ACC112 (cell line): ENCODE measurements at regions not wholly inside any gene's neighbourhood (a gene's known extent, or its start where the extent isn't known, plus 50 kb on each side); places are given as distances from the start of the nearest gene placed in this dataset.

Experiments
- H2AFZ ChIP-seq: fragments of 200-600 bp; sonication (generic); one replicate; pipeline ENCODE4 v1.6.0; 2017; ENCODE audit warnings: antibody characterized with exemption, low read length; ENCODE audit not compliant: unreplicated experiment
- H3K27ac ChIP-seq: fragments of 200-600 bp; sonication (generic); 2 replicates; pipeline ENCODE4 v1.5.1; 2014; ENCODE audit warnings: low read depth, mild to moderate bottlenecking, antibody characterized with exemption, low read length, moderate library complexity
- H3K27me3 ChIP-seq: fragments of 200-600 bp; sonication (generic); 2 replicates; pipeline ENCODE4 v1.6.1; 2014; ENCODE audit warnings: mild to moderate bottlenecking, antibody characterized with exemption, low read length, moderate library complexity, mixed read lengths; ENCODE audit not compliant: insufficient read depth
- H3K36me3 ChIP-seq: fragments of 200-600 bp; sonication (generic); 2 replicates; pipeline ENCODE4 v1.6.1; 2016; ENCODE audit warnings: mild to moderate bottlenecking, antibody characterized with exemption, low read length, moderate library complexity, mixed read lengths; ENCODE audit not compliant: insufficient read depth
- H3K4me1 ChIP-seq: fragments of 200-600 bp; sonication (generic); one replicate; pipeline ENCODE4 v1.6.1; 2016; ENCODE audit warnings: low read length, mixed read lengths; ENCODE audit not compliant: insufficient read depth, unreplicated experiment, control insufficient read depth
- H3K4me3 ChIP-seq: fragments of 200-600 bp; sonication (generic); 2 replicates; pipeline ENCODE4 v1.5.1; 2014; ENCODE audit warnings: mild to moderate bottlenecking, low read depth, low read length
- H3K79me2 ChIP-seq: fragments of 200-600 bp; sonication (generic); one replicate; pipeline ENCODE4 v1.6.0; 2016; ENCODE audit warnings: low read length; ENCODE audit not compliant: control insufficient read depth, unreplicated experiment, insufficient read depth

DNA sequence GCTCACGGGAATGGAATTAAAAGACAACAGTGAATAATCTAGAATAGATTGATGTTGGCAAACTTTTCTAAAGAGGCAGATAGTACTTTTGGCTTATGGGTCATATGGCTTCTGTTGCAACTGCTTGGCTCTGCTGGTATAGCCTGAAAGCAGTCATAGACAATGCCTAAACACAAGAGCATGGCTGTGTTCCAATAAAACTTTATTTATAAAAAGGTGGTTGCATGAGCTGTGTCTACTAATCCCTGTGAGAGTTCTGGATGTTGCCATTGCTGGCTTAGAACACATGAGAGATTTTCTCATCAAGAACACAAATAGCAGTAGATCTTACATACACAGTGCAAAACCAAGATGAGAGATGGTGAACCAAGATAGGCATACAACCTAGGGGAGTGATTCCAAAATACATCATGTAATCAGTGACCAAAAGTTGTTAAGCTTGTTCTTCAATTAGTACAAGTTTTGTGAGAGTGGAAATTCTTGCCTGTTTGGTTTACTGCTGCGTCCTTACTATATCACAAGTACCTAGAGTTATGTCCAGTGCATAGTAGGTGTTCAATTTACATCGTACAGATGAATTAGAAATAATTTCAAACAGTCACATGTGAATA lies 380.0 kb downstream of the METTL4 start:
- H2AFZ ChIP-seq = no peak overlapping the region
- no peaks in the 10 kb centered on the region for H3K79me2 ChIP-seq
- no peaks in the 10 kb centered on the region for H3K27me3 ChIP-seq
- H3K4me3 ChIP-seq = no peak overlapping the region
- H3K4me1 ChIP-seq = no peaks in the 10 kb centered on the region
- no peak overlapping the region for H3K27ac ChIP-seq
- H3K36me3 ChIP-seq = no peaks in the 10 kb centered on the region

DNA sequence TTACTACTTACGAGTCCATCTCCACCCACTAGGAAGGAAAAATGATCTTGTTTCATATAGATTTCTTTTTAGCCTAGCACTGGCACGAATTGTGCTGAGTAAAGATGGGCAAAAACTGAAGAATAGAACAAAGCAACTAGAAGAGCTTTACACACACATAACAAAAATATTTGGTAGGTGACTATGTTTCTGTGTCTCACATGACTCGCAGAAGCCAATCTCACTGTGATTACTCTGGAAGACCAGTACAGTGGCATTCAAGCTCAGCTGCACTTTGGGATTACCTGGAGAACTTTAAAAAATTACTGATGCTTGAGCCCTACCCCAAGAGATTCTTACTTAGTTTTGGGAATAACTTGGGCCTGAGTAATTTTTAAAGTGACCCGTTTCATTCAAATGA lies 378.7 kb downstream of the METTL4 start:
- Histone ChIP-seq H3K27ac (no peak overlapping the region), H3K4me1 (no peaks in the 10 kb centered on the region), H3K79me2 (no peaks in the 10 kb centered on the region), H3K27me3 (no peaks in the 10 kb centered on the region), H3K4me3 (no peak overlapping the region), H2AFZ (no peak overlapping the region), H3K36me3 (no peaks in the 10 kb centered on the region)

GRCh38 chr18:2197946-2198345 lies 373.4 kb downstream of the METTL4 start:
- H3K4me3 ChIP-seq = no peak overlapping the region
- no peaks in the 10 kb centered on the region for H3K4me1 ChIP-seq
- no peak overlapping the region for H2AFZ ChIP-seq
- H3K79me2 ChIP-seq = no peaks in the 10 kb centered on the region
- H3K27ac ChIP-seq = no peak overlapping the region
- no peaks in the 10 kb centered on the region for H3K36me3 ChIP-seq
- H3K27me3 ChIP-seq = no peaks in the 10 kb centered on the region

GRCh38 chr18:2199060-2199459 lies 372.2 kb downstream of the METTL4 start:
- Histone ChIP-seq H3K27me3 (no peaks in the 10 kb centered on the region), H3K79me2 (no peaks in the 10 kb centered on the region), H3K27ac (no peak overlapping the region), H2AFZ (no peak overlapping the region), H3K4me1 (no peaks in the 10 kb centered on the region), H3K36me3 (no peaks in the 10 kb centered on the region), H3K4me3 (no peak overlapping the region)

- Histone ChIP-seq H3K79me2 (no peaks in the 10 kb centered on the region), H3K27me3 (no peaks in the 10 kb centered on the region), H3K4me3 (no peak overlapping the region), H2AFZ (no peak overlapping the region), H3K36me3 (no peaks in the 10 kb centered on the region), H3K4me1 (no peaks in the 10 kb centered on the region), H3K27ac (no peak overlapping the region)
Measured at GRCh38 chr18:2201036-2201600, 370.2 kb downstream of the METTL4 start.

DNA sequence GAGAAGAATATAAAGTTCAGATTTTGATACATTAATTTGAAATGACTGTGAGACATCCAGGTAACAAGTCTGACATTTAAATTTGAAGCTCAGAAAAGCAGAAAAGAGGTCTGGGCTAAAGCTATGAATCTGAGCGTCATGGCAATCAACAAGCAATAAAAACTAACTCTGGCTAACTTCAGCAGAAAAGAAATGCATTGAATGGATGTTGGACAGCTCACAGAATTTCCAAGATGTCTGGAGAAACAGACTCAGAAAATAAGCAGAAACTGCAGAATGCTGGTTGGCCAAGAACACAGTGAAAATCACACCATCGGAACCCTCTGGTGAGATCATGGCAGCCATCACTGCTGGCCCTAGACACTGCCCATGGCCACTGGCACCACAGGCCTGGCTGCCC lies 366.6 kb downstream of the METTL4 start:
- Histone ChIP-seq H2AFZ (no peak overlapping the region), H3K27me3 (no peaks in the 10 kb centered on the region), H3K27ac (no peak overlapping the region), H3K4me3 (no peak overlapping the region), H3K4me1 (no peaks in the 10 kb centered on the region), H3K36me3 (no peaks in the 10 kb centered on the region), H3K79me2 (no peaks in the 10 kb centered on the region)

DNA sequence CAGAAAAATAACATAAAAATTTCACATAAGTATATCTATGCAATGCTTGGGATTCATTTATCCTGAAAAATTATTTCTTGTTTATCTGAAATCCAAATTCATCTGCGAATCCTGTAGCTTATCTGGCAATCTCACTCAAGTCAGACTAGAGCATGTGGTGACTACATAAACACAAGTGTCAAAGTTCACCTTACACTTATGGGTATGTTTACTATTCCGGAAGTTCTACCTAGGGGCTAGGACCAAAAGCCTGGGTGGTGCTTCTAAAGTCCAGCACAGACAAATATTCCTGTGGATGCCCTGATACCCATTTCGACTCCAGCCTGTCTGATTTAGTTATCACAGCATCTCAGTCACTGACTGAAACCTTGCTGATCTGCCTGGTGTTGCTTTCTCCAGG lies 364.0 kb downstream of the METTL4 start:
- H3K27me3 ChIP-seq = no peaks in the 10 kb centered on the region
- no peak overlapping the region for H3K27ac ChIP-seq
- no peaks in the 10 kb centered on the region for H3K4me1 ChIP-seq
- no peaks in the 10 kb centered on the region for H3K79me2 ChIP-seq
- H3K4me3 ChIP-seq = no peak overlapping the region
- no peak overlapping the region for H2AFZ ChIP-seq
- H3K36me3 ChIP-seq = no peaks in the 10 kb centered on the region

DNA sequence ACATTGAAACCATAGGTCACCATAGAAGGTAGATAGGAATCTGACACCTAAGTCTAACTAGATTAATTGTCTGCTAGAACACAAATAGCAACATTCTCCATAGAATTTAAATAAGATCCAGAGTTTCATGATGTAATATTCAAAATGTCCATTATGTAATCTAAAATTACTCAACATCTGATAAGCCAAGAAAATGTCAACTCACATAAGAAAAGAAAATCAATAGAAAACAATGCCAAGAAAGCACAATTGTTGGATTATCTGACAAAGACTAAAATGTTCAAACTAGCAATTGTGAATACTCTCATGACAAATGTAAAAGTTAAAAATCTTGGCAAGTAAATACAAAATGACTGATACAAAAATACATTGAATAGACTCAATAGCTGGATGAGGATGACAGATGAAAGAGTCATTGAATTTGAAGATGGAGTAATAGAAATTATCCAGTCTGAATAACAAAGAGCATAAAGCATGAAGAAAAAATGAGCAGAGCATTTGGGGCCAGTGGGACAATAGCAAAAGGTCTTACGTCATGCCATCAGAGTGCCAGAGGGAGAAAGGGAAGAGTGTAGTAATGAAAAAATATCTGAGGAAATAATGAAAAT lies 358.6 kb downstream of the METTL4 start:
- H3K4me1 ChIP-seq = no peaks in the 10 kb centered on the region
- H3K27me3 ChIP-seq = no peaks in the 10 kb centered on the region
- H2AFZ ChIP-seq = no peak overlapping the region
- no peaks in the 10 kb centered on the region for H3K79me2 ChIP-seq
- no peaks in the 10 kb centered on the region for H3K36me3 ChIP-seq
- no peak overlapping the region for H3K4me3 ChIP-seq
- H3K27ac ChIP-seq = no peak overlapping the region

DNA sequence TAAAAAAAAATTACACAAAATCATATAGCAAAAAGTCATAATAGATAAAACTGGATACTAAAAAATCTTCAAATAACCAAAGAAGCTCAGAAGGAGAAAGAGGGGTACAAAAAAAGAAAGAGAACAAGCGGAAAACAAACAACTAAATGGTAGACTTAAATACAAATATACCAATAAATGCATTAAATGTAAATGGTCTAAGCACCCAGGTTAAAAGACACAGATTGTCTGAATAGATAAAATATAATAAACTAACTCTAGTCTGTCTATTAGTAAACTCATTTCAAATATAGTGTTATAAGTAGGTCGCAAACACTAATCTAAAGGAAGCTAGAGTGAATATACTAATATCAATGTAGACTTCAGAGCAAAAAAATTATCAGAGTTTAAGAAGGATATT lies 357.4 kb downstream of the METTL4 start:
- no peaks in the 10 kb centered on the region for H3K36me3 ChIP-seq
- no peak overlapping the region for H3K27ac ChIP-seq
- H3K4me1 ChIP-seq = no peaks in the 10 kb centered on the region
- no peak overlapping the region for H3K4me3 ChIP-seq
- H2AFZ ChIP-seq = no peak overlapping the region
- no peaks in the 10 kb centered on the region for H3K79me2 ChIP-seq
- H3K27me3 ChIP-seq = peaks cover 8% of the 10 kb centered on the region; the same call in 1 of the 2 replicates

GRCh38 chr18:2217356-2217755 lies 353.9 kb downstream of the METTL4 start:
- Histone ChIP-seq H3K4me1 (no peaks in the 10 kb centered on the region), H2AFZ (no peak overlapping the region), H3K4me3 (no peak overlapping the region), H3K79me2 (no peaks in the 10 kb centered on the region), H3K27ac (no peak overlapping the region), H3K36me3 (no peaks in the 10 kb centered on the region), H3K27me3 (peaks cover 33% of the 10 kb centered on the region)

DNA sequence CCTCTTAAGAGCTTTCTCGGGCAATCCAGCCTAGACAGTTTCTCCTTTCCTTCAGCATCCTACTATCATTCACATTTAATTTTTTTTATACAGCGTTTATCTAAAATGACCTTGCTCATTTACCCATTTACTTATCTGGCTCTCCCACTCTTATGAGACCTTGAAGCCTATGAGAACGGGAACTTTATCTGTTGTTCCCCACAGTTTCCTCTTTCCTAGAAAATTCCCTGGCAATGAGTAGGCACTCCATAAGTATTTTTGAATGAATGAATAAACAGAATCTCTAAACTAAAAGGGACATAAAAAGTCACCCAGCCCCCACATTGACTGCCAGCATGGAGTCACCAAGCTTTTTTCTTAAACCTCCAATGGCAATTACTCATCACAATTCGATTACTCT lies 353.2 kb downstream of the METTL4 start:
- Histone ChIP-seq H3K4me1 (no peaks in the 10 kb centered on the region), H3K79me2 (no peaks in the 10 kb centered on the region), H3K27ac (no peak overlapping the region), H2AFZ (no peak overlapping the region), H3K4me3 (no peak overlapping the region), H3K27me3 (peaks cover 33% of the 10 kb centered on the region), H3K36me3 (no peaks in the 10 kb centered on the region)
